Natural killer cell (primary cell): ENCODE measurements at regions not wholly inside any gene's neighbourhood (a gene's known extent, or its start where the extent isn't known, plus 50 kb on each side); places are given as distances from the start of the nearest gene placed in this dataset.
"Not testable (repeated sequence)": the region's sequence is repeated elsewhere in the genome, so short reads cannot be mapped to it uniquely, and the experiment has no call there.

Source experiments
- ATAC-seq, 3 donors: fragments of 150-1000 bp in 2 of 3; fragments of 200-7000 bp in 1 of 3; cut with Tn5 transposase; 1 replicate in 1 of 3; 2 replicates in 2 of 3; pipeline ENCODE4 v1.10.0; 2021; ENCODE audit warnings: mild to moderate bottlenecking in 2 of 3, moderate library complexity in 2 of 3
- DNase-seq, 2 donors: peaks; one replicate each; pipeline versions ENCODE4 v3.0.0 to v3.0.0-alpha.2; 2013 to 2021; ENCODE audit warnings: mixed read lengths in 1 of 2
- H3K27ac ChIP-seq: one replicate; pipeline ENCODE4 v1.5.1; 2013; ENCODE audit warnings: mild to moderate bottlenecking, low read length
- H3K27me3 ChIP-seq: one replicate; pipeline ENCODE4 v1.6.1; 2013; ENCODE audit warnings: low read length; ENCODE audit not compliant: control insufficient read depth, insufficient read depth
- H3K36me3 ChIP-seq: one replicate; pipeline ENCODE4 v1.6.1; 2013; ENCODE audit warnings: low read length; ENCODE audit not compliant: control insufficient read depth, insufficient read depth
- H3K4me1 ChIP-seq: one replicate; pipeline ENCODE4 v1.6.1; 2013; ENCODE audit warnings: low read length; ENCODE audit not compliant: control insufficient read depth, insufficient read depth
- H3K4me3 ChIP-seq: one replicate; pipeline ENCODE4 v1.5.1; 2013; ENCODE audit warnings: low read length
- H3K9me3 ChIP-seq: one replicate; pipeline ENCODE4 v1.6.1; 2013; ENCODE audit warnings: low read length; ENCODE audit not compliant: control insufficient read depth, insufficient read depth
- H3K27ac Mint-ChIP-seq, 2 donors: one replicate each; pipeline ENCODE4 v1.8.0; 2022; ENCODE audit warnings: mild to moderate bottlenecking in 2 of 2, mixed read lengths in 2 of 2, moderate library complexity in 1 of 2
- H3K27me3 Mint-ChIP-seq, 2 donors: one replicate each; pipeline ENCODE4 v1.8.0; 2022; ENCODE audit warnings: low read depth in 2 of 2, mixed read lengths in 2 of 2
- H3K36me3 Mint-ChIP-seq: one replicate; pipeline ENCODE4 v1.8.0; 2022; ENCODE audit warnings: mixed read lengths
- H3K4me1 Mint-ChIP-seq, 2 donors: one replicate each; pipeline ENCODE4 v1.8.0; 2022; ENCODE audit warnings: mixed read lengths in 2 of 2
- H3K4me3 Mint-ChIP-seq: one replicate; pipeline ENCODE4 v1.8.0; 2022; ENCODE audit warnings: mild to moderate bottlenecking, moderate library complexity, mixed read lengths
- H3K9me3 Mint-ChIP-seq, 2 donors: one replicate each; pipeline ENCODE4 v1.8.0; 2022; ENCODE audit warnings: mixed read lengths in 2 of 2
- CTCF ChIP-seq: fragments of 200-600 bp; IDR thresholded peaks from one replicate; pipeline ENCODE4 v1.8.0; 2022; ENCODE audit warnings: antibody characterized with exemption
- WGBS: methylation state at CpG from one replicate; pipeline ENCODE4 v1.1.7; 2013; ENCODE audit warnings: missing lambda C conversion rate; ENCODE audit not compliant: insufficient coverage; 5-methylcytosine and 5-hydroxymethylcytosine counted together
- intact Hi-C: fragments of 100-400 bp; cut with micrococcal nuclease; formaldehyde crosslinking; loops from one replicate; pipeline ENCODE4 v1.14.2; 2022

- TF ChIP-seq CTCF, result no peak
- no peaks in the 10 kb centered on the region for H3K36me3 Mint-ChIP-seq
- ATAC-seq (no peak), DNase-seq (no peak)
- H3K27ac Mint-ChIP-seq, result no peak overlapping the region
- no peaks in the 10 kb centered on the region for H3K4me1 Mint-ChIP-seq
- Histone ChIP-seq H3K9me3 (peaks cover 5% of the 10 kb centered on the region), H3K27me3 (no peaks in the 10 kb centered on the region), H3K4me3 (no peak overlapping the region), H3K27ac (no peak overlapping the region), H3K4me1 (no peaks in the 10 kb centered on the region), H3K36me3 (no peaks in the 10 kb centered on the region)
- intact Hi-C loops, result no loop called here
- WGBS, result 71% methylated on average over 2 of the region's 2 CpGs
- H3K9me3 Mint-ChIP-seq, result peaks cover 11 to 16% of the 10 kb centered on the region in 2 donors
- H3K27me3 Mint-ChIP-seq, result no peaks in the 10 kb centered on the region
- no peak overlapping the region for H3K4me3 Mint-ChIP-seq
Observed at GRCh38 chr3:81995329-81995728, 233.9 kb upstream of the GBE1 start.

- H3K27me3 ChIP-seq, result no peaks in the 10 kb centered on the region
- intact Hi-C loops, result no loop called here
- H3K4me1 ChIP-seq, result no peaks in the 10 kb centered on the region
- H3K4me3 Mint-ChIP-seq, result no peak overlapping the region
- no peak overlapping the region for H3K4me3 ChIP-seq
- H3K27ac ChIP-seq, result no peak overlapping the region
- 90% methylated on average over 2 of the region's 2 CpGs for WGBS
- no peaks in the 10 kb centered on the region for H3K4me1 Mint-ChIP-seq
- TF ChIP-seq CTCF, result no peak
- no peak for ATAC-seq
- H3K27me3 Mint-ChIP-seq, result no peaks in the 10 kb centered on the region
- H3K9me3 ChIP-seq, result peaks cover 5% of the 10 kb centered on the region
- no peak overlapping the region for H3K27ac Mint-ChIP-seq
- no peaks in the 10 kb centered on the region for H3K36me3 ChIP-seq
- H3K9me3 Mint-ChIP-seq, result peaks cover 5 to 7% of the 10 kb centered on the region in 2 donors
- H3K36me3 Mint-ChIP-seq, result no peaks in the 10 kb centered on the region
- no peak for DNase-seq
Observed at GRCh38 chr3:81989758-81990157, 228.3 kb upstream of the GBE1 start.

- intact Hi-C loops, result no loop called here
- H3K4me1 Mint-ChIP-seq, result no peaks in the 10 kb centered on the region
- no peak overlapping the region for H3K27ac Mint-ChIP-seq
- ATAC-seq, result no peak
- H3K36me3 ChIP-seq, result no peaks in the 10 kb centered on the region
- no peak for DNase-seq
- no peaks in the 10 kb centered on the region for H3K4me1 ChIP-seq
- H3K27me3 ChIP-seq, result no peaks in the 10 kb centered on the region
- H3K36me3 Mint-ChIP-seq, result no peaks in the 10 kb centered on the region
- no peaks in the 10 kb centered on the region for H3K27me3 Mint-ChIP-seq
- no peak overlapping the region for H3K4me3 Mint-ChIP-seq
- H3K4me3 ChIP-seq, result no peak overlapping the region
- peaks cover 6 to 7% of the 10 kb centered on the region in 2 donors for H3K9me3 Mint-ChIP-seq
- no peak overlapping the region for H3K27ac ChIP-seq
- 100% methylated on average over 3 of the region's 3 CpGs for WGBS
- H3K9me3 ChIP-seq, result peaks cover 5% of the 10 kb centered on the region
- no peak for TF ChIP-seq CTCF
Observed at GRCh38 chr3:81989274-81989673, 227.8 kb upstream of the GBE1 start.

GRCh38 chr3:81987412-81987811, 226.0 kb upstream of the GBE1 start:
- intact Hi-C loops, result not testable (repeated sequence)

More at GRCh38 chr3:81987412-81987811, 226.0 kb upstream of the GBE1 start:
- not testable (repeated sequence) for H3K9me3 Mint-ChIP-seq, DNase-seq, H3K36me3 ChIP-seq, H3K27me3 ChIP-seq, H3K4me1 Mint-ChIP-seq, H3K9me3 ChIP-seq, H3K27me3 Mint-ChIP-seq, H3K36me3 Mint-ChIP-seq, H3K4me3 Mint-ChIP-seq, H3K4me1 ChIP-seq, H3K4me3 ChIP-seq, H3K27ac ChIP-seq, ATAC-seq, H3K27ac Mint-ChIP-seq
- 91% methylated on average over 11 of the region's 11 CpGs for WGBS
